GM04504 (cell line): ENCODE measurements at regions not wholly inside any gene's neighbourhood (a gene's known extent, or its start where the extent isn't known, plus 50 kb on each side); places are given as distances from the start of the nearest gene placed in this dataset.
A peak's percentile ranks its signal among the peaks of the same experiment; 100 is the strongest.

Experiments
- DNase-seq: peaks from one replicate; pipeline ENCODE4 v3.0.0-alpha.2; 2012; ENCODE audit warnings: low read depth

- DNase-seq = no peak
Measured at GRCh38 chr2:196361606-196362326, 190.4 kb upstream of the STK17B start.

- no peak for DNase-seq
Measured at GRCh38 chr2:196362973-196363549, 191.7 kb upstream of the STK17B start.

GRCh38 chr2:196365145-196365544 lies 193.8 kb upstream of the STK17B start:
- no peak for DNase-seq

GRCh38 chr2:196365923-196366322 lies 194.5 kb upstream of the STK17B start:
- no peak for DNase-seq

- no peak for DNase-seq
Measured at GRCh38 chr2:196367633-196368032, 196.3 kb upstream of the STK17B start.

- no peak for DNase-seq
Measured at GRCh38 chr2:196368546-196369225, 197.3 kb upstream of the STK17B start.

GRCh38 chr2:196369967-196370366 lies 198.6 kb upstream of the STK17B start:
- no peak for DNase-seq

GRCh38 chr2:196370381-196370780 lies 199.0 kb upstream of the STK17B start:
- no peak for DNase-seq

GRCh38 chr2:196372276-196372809 lies 201.0 kb upstream of the STK17B start:
- DNase-seq = no peak

GRCh38 chr2:196372811-196373664 lies 201.7 kb upstream of the STK17B start:
- no peak for DNase-seq

GRCh38 chr2:196376984-196377877 lies 205.9 kb upstream of the STK17B start:
- peak; percentile 29 for DNase-seq

GRCh38 chr2:196379600-196379999 lies 208.2 kb upstream of the STK17B start:
- no peak for DNase-seq

- no peak for DNase-seq
Measured at GRCh38 chr2:196380098-196380497, 208.7 kb upstream of the STK17B start.

- no peak for DNase-seq
Measured at GRCh38 chr2:196380575-196380974, 209.2 kb upstream of the STK17B start.

- no peak for DNase-seq
Measured at GRCh38 chr2:196381464-196381863, 210.1 kb upstream of the STK17B start.

- no peak for DNase-seq
Measured at GRCh38 chr2:196383799-196384198, 212.4 kb upstream of the STK17B start.

GRCh38 chr2:196384729-196385128 lies 213.4 kb upstream of the STK17B start:
- no peak for DNase-seq

- DNase-seq = no peak
Measured at GRCh38 chr2:196389670-196390069, 218.3 kb upstream of the STK17B start.

GRCh38 chr2:196390243-196391148 lies 219.1 kb upstream of the STK17B start:
- no peak for DNase-seq

- no peak for DNase-seq
Measured at GRCh38 chr2:196391149-196391479, 219.7 kb upstream of the STK17B start.
